ENCODE measurements at regions not wholly inside any gene's neighbourhood (a gene's known extent, or its start where the extent isn't known, plus 50 kb on each side); places are given as distances from the start of the nearest gene placed in this dataset.

DNA sequence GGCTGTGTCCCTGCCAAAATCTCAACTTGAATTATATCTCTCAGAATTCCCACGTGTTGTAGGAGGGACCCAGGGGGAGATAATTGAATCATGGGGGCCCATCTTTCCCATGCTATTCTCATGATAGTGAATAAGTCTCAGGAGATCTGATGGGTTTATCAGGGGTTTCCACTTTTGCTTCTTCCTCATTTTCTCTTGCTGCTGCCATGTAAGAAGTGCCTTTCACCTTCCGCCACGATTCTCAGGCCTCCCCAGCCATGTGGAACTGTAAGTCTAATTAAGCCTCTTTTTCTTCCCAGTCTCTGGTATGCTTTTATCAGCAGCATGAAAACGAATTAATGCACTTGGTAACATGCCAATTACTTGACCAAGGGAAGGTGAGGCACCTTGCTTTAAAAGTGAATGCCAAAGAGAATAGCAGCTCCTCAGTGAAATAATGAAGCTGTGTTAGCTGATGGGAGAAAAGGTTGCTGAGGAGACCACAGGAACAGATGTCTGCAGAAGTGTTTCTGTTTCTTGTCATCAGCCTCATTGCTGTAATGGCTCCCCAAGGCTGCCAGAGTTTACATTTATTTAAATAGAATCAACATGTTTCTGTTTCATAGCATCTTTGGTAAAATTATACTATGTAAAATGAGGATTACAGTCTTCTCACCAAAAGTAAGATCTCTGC is 89.0 kb upstream of the CD44 start:
- TF ChIP-seq EZH2 (IDR thresholded peaks at IDR 0.05), result no peak
- TF ChIP-seq, protein P1, sequence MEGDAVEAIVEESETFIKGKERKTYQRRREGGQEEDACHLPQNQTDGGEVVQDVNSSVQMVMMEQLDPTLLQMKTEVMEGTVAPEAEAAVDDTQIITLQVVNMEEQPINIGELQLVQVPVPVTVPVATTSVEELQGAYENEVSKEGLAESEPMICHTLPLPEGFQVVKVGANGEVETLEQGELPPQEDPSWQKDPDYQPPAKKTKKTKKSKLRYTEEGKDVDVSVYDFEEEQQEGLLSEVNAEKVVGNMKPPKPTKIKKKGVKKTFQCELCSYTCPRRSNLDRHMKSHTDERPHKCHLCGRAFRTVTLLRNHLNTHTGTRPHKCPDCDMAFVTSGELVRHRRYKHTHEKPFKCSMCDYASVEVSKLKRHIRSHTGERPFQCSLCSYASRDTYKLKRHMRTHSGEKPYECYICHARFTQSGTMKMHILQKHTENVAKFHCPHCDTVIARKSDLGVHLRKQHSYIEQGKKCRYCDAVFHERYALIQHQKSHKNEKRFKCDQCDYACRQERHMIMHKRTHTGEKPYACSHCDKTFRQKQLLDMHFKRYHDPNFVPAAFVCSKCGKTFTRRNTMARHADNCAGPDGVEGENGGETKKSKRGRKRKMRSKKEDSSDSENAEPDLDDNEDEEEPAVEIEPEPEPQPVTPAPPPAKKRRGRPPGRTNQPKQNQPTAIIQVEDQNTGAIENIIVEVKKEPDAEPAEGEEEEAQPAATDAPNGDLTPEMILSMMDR (IDR thresholded peaks at IDR 0.05 in 2 of 3, conservative IDR thresholded peaks at IDR 0.05 in 1 of 3; ENCODE audit: borderline replicate concordance in 1 of 3, insufficient read depth in 1 of 3, low read depth in 2 of 3, low read length in 2 of 3), result no peak

All from HCT116 (cell line).